KMS-11 (cell line): ENCODE measurements at regions not wholly inside any gene's neighbourhood (a gene's known extent, or its start where the extent isn't known, plus 50 kb on each side); places are given as distances from the start of the nearest gene placed in this dataset.

Source experiments
- H2AFZ ChIP-seq: fragments of 200-600 bp; sonication (generic); 2 replicates; pipeline ENCODE4 v1.6.1; 2016; ENCODE audit warnings: antibody characterized with exemption, mixed run types, low read depth
- H3K27ac ChIP-seq: fragments of 200-600 bp; sonication (generic); 2 replicates; pipeline ENCODE4 v1.6.1; 2016; ENCODE audit warnings: mild to moderate bottlenecking, mixed run types
- H3K27me3 ChIP-seq: fragments of 200-600 bp; sonication (generic); 2 replicates; pipeline ENCODE4 v1.6.1; 2017; ENCODE audit warnings: mild to moderate bottlenecking, low read depth, mixed run types, moderate library complexity; ENCODE audit not compliant: insufficient read depth
- H3K36me3 ChIP-seq: fragments of 200-600 bp; sonication (generic); 2 replicates; pipeline ENCODE4 v1.6.1; 2017; ENCODE audit warnings: mild to moderate bottlenecking, mixed run types; ENCODE audit not compliant: insufficient read depth
- H3K4me1 ChIP-seq: fragments of 200-600 bp; sonication (generic); 2 replicates; pipeline ENCODE4 v1.6.1; 2016; ENCODE audit warnings: mild to moderate bottlenecking, low read depth, mixed run types; ENCODE audit not compliant: poor library complexity, severe bottlenecking
- H3K4me2 ChIP-seq: fragments of 200-600 bp; sonication (generic); 2 replicates; pipeline ENCODE4 v1.7.0; 2016; ENCODE audit warnings: mild to moderate bottlenecking, mixed run types
- H3K4me3 ChIP-seq: fragments of 200-600 bp; sonication (generic); IDR thresholded peaks from 2 replicates; pipeline ENCODE4 v1.6.1; 2017; ENCODE audit warnings: low read depth, low read length, mixed read lengths; ENCODE audit not compliant: insufficient read depth
- H3K79me2 ChIP-seq: fragments of 200-600 bp; sonication (generic); 2 replicates; pipeline ENCODE4 v1.6.1; 2016; ENCODE audit warnings: low read depth, mixed run types; ENCODE audit not compliant: insufficient read depth
- H3K9ac ChIP-seq: fragments of 200-600 bp; sonication (generic); 2 replicates; pipeline ENCODE4 v1.6.1; 2016; ENCODE audit warnings: mild to moderate bottlenecking, mixed run types
- H4K20me1 ChIP-seq: fragments of 200-600 bp; sonication (generic); 2 replicates; pipeline ENCODE4 v1.6.1; 2016; ENCODE audit warnings: mild to moderate bottlenecking, mixed run types; ENCODE audit not compliant: insufficient read depth
- TF ChIP-seq, protein P1 (sequence below): fragments of 200-600 bp; sonication (generic); conservative IDR thresholded peaks from 2 replicates; pipeline ENCODE4 v1.6.1; 2017; ENCODE audit warnings: low read depth, mild to moderate bottlenecking, antibody characterized with exemption, low read length, moderate library complexity, mixed read lengths

DNA sequence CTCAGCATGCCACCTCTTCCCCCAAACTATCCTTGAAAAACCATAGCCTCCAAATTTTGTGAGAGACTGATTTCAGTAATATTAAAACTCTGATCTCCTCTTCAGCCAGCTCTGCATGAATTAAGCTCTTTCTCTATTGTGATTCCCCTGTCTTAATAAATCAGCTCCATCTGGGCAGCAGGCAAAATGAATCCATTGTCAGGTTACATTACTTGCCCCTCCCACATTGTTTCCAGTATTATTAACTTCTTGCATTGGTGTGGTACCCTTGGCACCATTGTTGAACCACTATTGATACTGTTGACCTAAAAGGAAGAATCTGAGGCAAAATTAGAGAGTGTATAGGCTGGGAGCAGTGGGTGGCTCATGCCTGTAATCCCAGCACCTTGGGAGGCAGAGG is 512.2 kb upstream of the VRK2 start:
- Histone ChIP-seq H3K4me2 (no peak overlapping the region), H3K4me1 (no peaks in the 10 kb centered on the region), H3K27me3 (no peaks in the 10 kb centered on the region), H3K9ac (no peak overlapping the region), H3K36me3 (no peaks in the 10 kb centered on the region), H4K20me1 (no peaks in the 10 kb centered on the region), H3K79me2 (no peaks in the 10 kb centered on the region), H3K27ac (no peak overlapping the region), H3K4me3 (no peak overlapping the region), H2AFZ (no peak overlapping the region)
- TF ChIP-seq, protein P1, sequence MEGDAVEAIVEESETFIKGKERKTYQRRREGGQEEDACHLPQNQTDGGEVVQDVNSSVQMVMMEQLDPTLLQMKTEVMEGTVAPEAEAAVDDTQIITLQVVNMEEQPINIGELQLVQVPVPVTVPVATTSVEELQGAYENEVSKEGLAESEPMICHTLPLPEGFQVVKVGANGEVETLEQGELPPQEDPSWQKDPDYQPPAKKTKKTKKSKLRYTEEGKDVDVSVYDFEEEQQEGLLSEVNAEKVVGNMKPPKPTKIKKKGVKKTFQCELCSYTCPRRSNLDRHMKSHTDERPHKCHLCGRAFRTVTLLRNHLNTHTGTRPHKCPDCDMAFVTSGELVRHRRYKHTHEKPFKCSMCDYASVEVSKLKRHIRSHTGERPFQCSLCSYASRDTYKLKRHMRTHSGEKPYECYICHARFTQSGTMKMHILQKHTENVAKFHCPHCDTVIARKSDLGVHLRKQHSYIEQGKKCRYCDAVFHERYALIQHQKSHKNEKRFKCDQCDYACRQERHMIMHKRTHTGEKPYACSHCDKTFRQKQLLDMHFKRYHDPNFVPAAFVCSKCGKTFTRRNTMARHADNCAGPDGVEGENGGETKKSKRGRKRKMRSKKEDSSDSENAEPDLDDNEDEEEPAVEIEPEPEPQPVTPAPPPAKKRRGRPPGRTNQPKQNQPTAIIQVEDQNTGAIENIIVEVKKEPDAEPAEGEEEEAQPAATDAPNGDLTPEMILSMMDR = no peak

DNA sequence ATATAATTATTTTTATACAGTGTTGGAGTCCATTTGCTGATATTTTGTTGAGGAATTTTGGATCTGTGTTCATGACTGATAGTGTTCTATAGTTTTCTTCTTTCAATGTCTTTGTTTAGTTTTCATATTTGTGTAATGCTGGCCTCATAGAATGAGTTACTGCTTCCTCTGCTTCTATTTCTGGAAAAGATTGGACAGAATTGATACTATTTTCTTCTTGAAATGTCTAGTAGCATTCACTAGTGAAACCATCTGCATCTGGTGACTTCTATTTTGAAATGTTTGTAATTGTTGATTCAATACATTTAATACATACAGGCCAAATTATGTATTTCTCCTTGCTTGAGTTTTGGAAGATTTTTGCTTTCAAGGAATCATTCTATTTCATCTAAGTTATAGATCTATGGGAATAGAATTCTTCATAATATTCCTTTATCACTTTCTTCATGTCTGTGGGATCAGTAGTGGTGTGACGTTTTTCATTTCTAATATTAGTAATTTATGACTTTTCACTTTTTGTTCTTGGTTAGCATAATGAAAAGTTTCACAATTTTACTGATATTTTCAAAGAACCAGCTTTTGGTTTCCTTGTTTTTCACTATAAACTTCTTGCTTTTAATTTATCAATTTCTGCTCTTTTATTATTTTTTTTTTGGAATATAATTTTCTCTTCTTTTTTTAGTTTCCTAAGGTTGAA is 509.9 kb upstream of the VRK2 start:
- Histone ChIP-seq H3K27me3 (no peaks in the 10 kb centered on the region), H3K4me3 (no peak overlapping the region), H4K20me1 (no peaks in the 10 kb centered on the region), H2AFZ (no peak overlapping the region), H3K4me2 (no peak overlapping the region), H3K9ac (no peak overlapping the region), H3K79me2 (no peaks in the 10 kb centered on the region), H3K27ac (no peak overlapping the region), H3K36me3 (no peaks in the 10 kb centered on the region), H3K4me1 (no peaks in the 10 kb centered on the region)
- TF ChIP-seq, protein P1 = no peak

GRCh38 chr2:57539761-57540160 is 506.8 kb upstream of the VRK2 start:
- Histone ChIP-seq H3K27ac (no peak overlapping the region), H3K4me1 (no peaks in the 10 kb centered on the region), H2AFZ (no peak overlapping the region), H3K4me3 (no peak overlapping the region), H4K20me1 (no peaks in the 10 kb centered on the region), H3K9ac (no peak overlapping the region), H3K4me2 (no peak overlapping the region), H3K36me3 (no peaks in the 10 kb centered on the region), H3K79me2 (no peaks in the 10 kb centered on the region), H3K27me3 (no peaks in the 10 kb centered on the region)
- TF ChIP-seq, protein P1 = no peak

GRCh38 chr2:57542081-57542480 is 504.5 kb upstream of the VRK2 start:
- no peaks in the 10 kb centered on the region for H3K79me2 ChIP-seq
- no peak overlapping the region for H3K9ac ChIP-seq
- H3K4me3 ChIP-seq = no peak overlapping the region
- H4K20me1 ChIP-seq = no peaks in the 10 kb centered on the region
- no peak overlapping the region for H2AFZ ChIP-seq
- no peak overlapping the region for H3K4me2 ChIP-seq
- TF ChIP-seq, protein P1 = no peak
- no peak overlapping the region for H3K27ac ChIP-seq
- H3K36me3 ChIP-seq = no peaks in the 10 kb centered on the region
- H3K4me1 ChIP-seq = no peaks in the 10 kb centered on the region
- H3K27me3 ChIP-seq = no peaks in the 10 kb centered on the region
